Midbrain (tissue), 1 donor: ENCODE measurements at regions not wholly inside any gene's neighbourhood (a gene's known extent, or its start where the extent isn't known, plus 50 kb on each side); places are given as distances from the start of the nearest gene placed in this dataset.

ENCODE experiments used
- DNase-seq: peaks from one replicate; lab custom pipeline; 2025; lab: John Stamatoyannopoulos, UW

DNA sequence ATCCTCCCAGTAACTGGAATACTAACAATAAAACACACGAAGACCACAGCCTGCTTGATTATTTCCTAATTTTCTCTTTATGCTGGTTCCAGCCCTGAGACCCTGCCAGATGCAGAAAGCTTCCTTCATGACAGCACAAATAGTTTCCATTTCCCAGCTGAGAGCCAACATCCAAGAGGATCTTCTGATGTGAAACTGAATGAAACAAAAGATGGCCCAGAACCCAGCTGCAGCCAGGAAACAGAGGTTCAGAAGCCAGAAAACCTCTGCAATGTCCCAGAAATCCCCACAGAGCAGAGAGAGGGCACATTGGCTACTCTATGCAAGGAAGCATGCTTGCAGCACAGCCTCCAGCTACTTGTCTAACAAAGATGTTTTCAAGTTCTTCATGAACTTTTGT lies 61.8 kb upstream of the PLEKHG1 start:
- peak; percentile 63 for DNase-seq

DNA sequence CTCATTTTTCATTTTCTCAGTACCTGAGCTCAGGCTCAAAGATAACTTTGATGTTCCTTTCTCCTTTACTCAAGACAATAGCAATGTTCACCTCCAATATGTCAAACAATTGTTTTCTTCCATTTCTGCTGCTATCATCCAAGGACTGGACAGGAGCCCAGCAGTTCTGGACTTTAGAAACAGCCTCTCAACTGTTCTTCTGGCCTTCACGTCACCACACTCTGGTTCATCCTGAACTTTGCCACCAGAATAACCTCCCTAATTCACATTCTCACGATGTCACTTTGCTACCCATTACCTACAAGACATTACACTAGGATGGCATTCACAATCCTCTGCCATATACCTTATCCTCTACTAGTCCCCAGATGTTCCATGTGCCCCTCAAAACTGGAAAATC lies 60.6 kb upstream of the PLEKHG1 start:
- no peak for DNase-seq

DNA sequence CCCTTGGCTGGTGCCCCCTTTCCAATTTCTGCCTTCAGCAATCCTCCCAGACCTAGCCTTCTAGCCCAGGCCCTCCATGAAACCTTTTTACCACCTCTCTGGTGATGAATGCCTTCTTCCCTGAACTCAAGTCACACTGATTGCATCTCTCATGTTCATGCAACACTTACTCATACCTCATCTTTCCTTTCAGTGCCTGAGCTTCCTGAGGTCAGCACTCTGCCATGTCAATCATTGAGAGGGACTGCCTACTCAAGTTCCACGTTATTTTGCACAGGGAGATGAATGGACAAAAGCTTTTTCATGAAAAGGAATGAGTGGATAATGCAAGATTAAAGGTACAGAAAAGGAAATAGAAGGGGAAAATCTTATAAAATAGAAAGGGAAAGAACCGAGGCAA lies 60.1 kb upstream of the PLEKHG1 start:
- no peak for DNase-seq

DNA sequence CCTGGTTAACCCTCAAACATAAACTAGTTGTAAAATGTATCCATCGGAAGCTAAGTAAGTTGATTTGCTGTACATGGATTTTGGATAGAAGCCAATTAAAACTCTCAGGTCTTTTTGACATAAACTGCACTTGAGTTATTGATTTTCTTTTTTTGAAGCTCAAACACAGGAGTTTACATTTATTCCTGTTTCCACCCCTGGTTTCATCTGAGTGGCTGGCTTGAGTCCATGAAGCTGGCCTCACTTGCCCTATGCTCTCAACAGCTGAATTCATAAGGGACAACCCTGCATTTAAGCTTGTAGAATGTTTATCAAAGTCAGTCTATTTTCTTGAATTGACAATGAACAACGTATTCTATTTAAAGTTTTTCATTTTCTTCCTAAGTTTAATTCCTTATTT lies 58.1 kb upstream of the PLEKHG1 start:
- no peak for DNase-seq

DNA sequence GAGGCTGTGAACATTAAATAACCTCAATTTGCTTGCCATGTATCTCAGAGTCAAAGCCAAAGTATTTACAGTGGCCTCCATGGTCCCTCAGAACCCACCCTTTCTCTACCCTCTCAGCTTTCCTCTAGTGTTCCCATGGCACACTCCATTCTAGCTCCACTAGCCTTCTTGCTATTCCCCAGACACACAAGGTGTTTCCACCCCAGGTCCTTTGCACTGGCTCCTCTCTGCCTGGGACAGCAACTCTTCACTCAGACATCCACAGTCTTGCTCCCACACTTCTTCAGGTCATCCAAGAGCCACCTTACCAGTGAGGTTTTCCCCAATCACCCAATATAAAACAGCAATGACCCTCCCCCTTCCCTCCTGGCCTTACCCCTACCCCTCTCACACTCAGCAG lies 56.5 kb upstream of the PLEKHG1 start:
- no peak for DNase-seq

DNA sequence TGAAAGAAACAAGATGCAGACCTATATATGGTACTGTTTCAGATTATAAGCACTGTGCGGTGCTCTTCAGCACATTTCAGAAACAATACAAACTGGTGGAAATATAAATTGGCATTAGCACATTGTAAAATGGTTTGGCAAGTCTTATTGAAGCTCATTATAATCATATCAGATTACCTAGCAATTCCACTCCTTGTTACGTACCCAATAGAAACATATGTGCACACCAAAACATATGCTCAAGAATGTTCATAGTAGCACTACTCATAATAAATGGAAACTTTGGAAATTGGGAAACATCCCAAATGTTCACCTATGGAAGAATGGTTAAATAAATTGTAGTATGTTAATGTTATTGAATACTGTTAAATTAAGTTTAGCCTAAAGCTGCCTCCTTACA lies 54.9 kb upstream of the PLEKHG1 start:
- no peak for DNase-seq

DNA sequence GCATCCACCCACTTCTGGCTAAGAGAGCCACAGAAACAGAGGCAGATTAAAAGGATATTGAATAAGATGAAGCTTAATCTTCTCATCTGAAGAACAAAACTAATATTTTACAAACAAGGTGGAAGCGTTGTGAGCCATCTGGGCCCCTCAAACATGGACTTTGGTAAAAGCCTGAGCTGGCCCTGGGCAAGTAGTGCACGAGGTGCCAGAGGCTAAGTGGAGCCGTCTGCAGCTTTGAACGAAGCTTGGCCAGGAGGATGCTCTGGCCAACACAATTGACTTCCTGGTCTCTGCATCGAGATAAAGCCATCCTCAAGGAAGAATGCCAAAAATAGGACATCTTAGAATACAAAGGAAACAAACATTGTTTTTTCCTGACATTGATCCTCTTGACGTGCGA lies 53.2 kb upstream of the PLEKHG1 start:
- no peak for DNase-seq

DNA sequence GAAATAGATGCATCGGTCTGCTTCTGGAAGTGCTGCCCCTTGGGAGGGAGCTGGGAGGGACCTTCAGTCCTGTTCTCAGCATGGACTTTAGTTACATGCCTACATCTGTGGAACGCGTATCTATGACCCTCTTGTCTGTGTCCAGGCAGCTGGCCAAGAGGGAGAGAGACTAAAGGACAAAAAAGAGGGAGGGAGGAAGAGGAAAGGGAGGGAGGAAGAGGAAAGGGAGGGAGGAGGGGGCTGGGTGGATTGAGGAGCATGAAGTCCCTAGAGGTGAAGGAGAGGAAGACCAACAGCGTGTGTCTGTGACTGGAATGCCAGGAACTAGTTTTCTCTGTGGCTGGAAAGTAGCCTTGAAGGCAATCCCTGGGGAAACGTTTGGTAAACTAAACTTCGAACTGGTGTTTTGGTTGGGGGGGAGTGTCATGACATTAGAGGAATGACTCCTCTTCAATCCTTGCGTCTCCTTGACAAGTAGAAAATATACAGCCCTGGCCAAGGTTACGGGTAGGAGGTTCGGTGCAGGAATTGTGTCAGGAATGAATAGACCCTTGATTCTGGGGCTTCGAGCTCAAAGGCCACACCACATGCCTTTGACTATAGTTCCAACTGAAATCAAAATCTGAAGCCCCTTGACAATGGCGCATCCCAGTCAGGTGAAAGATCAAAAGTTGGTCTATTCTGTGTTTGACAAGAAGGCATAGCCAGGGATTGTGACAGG lies 52.0 kb upstream of the PLEKHG1 start:
- peak; percentile 14 for DNase-seq

DNA sequence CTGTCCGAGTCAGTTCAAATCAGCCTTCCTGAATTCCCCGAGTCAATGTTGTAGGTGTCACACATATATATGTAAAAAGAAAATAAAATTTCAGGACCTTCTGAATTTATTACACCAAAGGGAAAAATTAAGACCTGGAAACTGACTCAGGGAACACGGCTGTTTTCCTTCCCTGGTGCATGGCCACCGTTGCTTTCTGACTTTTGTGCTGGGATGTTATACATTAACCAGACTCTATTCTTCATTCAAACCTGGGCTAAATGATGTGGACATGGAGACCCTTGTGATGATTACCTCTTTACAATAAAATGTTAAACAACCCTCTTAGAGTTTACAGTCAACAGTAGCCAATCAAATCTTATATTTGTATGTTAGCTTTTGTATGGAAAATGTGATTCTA lies 51.4 kb upstream of the PLEKHG1 start:
- no peak for DNase-seq

DNA sequence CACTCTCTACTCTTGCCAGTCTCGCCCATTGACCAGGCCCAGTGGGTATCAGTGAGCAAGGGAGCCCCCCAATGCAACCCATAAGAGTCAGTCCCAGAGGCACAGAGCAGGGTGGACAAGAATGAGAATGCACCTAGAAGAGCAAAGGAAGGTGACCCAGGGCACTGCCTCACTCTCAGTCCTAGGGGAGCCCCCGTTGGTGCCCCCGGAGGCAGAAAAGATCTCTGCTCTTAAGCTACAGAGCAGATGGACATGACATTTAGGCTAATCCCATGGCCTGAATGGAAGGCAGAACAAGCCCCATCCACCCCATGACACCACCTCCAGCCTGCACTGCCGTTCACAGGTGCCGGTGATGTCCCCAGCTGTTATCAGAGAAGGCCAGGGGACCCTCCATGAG lies 50.7 kb upstream of the PLEKHG1 start:
- DNase-seq: no peak

DNA sequence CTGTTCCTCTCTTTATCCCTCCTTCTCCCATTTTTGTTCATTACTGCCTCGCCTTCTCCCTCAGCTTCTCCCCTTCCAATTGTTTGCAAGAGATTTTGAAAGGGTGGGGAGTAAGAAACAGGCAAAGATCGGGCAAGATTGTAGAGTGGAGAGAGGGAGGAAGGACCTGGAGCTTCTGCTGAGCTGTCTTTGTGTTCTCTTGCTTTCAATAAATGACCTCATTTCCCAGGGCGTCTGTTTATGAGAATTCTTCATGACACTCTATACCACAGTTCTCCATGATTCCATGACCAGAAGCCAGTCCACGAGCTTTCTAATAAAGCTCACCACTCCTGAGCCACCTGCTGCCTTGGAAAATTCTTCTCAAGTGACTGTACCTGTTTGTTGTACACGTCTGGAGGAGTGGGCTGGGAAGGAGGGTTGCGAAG lies 50.0 kb upstream of the PLEKHG1 start:
- no peak for DNase-seq
